BLaER1 treated with 17β-estradiol and CSF1 and Interleukin-3, amounts not matched to agents 10 nM and 100 nM (cell line): ENCODE measurements at regions not wholly inside any gene's neighbourhood (a gene's known extent, or its start where the extent isn't known, plus 50 kb on each side); places are given as distances from the start of the nearest gene placed in this dataset.
A peak's percentile ranks its signal among the peaks of the same experiment; 100 is the strongest.

Experiments
- H3K27ac ChIP-seq, 11 experiments: shearing (Covaris generic); formaldehyde crosslinking; 2 replicates each; pipeline ENCODE4 v1.8.1; 2022
- H3K27me3 ChIP-seq, 11 experiments: shearing (Covaris generic); formaldehyde crosslinking; 2 replicates each; pipeline ENCODE4 v1.8.1; 2022
- H3K36me3 ChIP-seq, 11 experiments: shearing (Covaris generic); formaldehyde crosslinking; 2 replicates each; pipeline ENCODE4 v1.8.1; 2022
- H3K4me1 ChIP-seq, 10 experiments: shearing (Covaris generic); formaldehyde crosslinking; 2 replicates each; pipeline ENCODE4 v1.8.1; 2022
- H3K4me2 ChIP-seq, 11 experiments: shearing (Covaris generic); formaldehyde crosslinking; 2 replicates each; pipeline ENCODE4 v1.8.1; 2022
- H3K4me3 ChIP-seq, 10 experiments: shearing (Covaris generic); formaldehyde crosslinking; 2 replicates each; pipeline ENCODE4 v1.8.1; 2022
- H3K9ac ChIP-seq, 11 experiments: shearing (Covaris generic); formaldehyde crosslinking; 2 replicates each; pipeline ENCODE4 v1.8.1; 2022
- H3K9me3 ChIP-seq, 11 experiments: shearing (Covaris generic); formaldehyde crosslinking; replicated peaks in 1 of 11; 2 replicates each; pipeline ENCODE4 v1.8.1; 2022
- H4K20me1 ChIP-seq, 11 experiments: shearing (Covaris generic); formaldehyde crosslinking; 2 replicates each; pipeline ENCODE4 v1.8.1; 2022
- Cebpa-rat ChIP-seq, 11 experiments: shearing (Covaris generic); IDR thresholded peaks; 2 replicates each; pipeline ENCODE4 v1.8.1; 2022

DNA sequence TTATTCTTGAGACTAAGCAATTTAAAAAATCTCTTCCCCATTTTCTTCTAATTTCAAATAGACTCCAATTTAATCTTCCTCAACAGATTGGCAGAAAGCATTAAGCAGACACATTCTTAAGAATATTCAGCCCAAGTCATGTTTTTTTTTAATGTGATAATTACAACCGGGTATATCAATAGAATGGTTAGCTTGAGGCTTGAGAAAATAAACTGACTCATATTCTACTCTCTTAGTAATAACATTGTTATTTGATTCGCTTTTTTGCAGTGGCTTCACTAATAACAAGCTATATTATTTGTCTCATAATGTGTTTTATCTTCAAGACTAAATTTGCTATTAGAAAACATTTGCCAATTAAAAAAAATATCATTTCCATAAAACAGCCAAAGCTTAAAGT, 488.6 kb upstream of the RGS18 start:
- Histone ChIP-seq H3K36me3 (no peaks in the 10 kb centered on the region), H3K27me3 (no peaks in the 10 kb centered on the region), H3K4me2 (no peak overlapping the region), H3K27ac (no peak overlapping the region), H3K9ac (no peak overlapping the region), H3K9me3 (no peaks in the 10 kb centered on the region), H3K4me1 (no peaks in the 10 kb centered on the region), H4K20me1 (no peaks in the 10 kb centered on the region), H3K4me3 (no peak overlapping the region)
- TF ChIP-seq Cebpa-rat (IDR thresholded peaks at IDR 0.05), result no peak

GRCh38 chr1:191671236-191671635, 487.0 kb upstream of the RGS18 start:
- H3K27ac ChIP-seq, result no peak overlapping the region
- TF ChIP-seq Cebpa-rat (IDR thresholded peaks at IDR 0.05), result no peak
- H3K36me3 ChIP-seq, result no peaks in the 10 kb centered on the region
- H3K9me3 ChIP-seq, result no peaks in the 10 kb centered on the region
- H3K9ac ChIP-seq, result no peak overlapping the region
- no peaks in the 10 kb centered on the region for H3K4me1 ChIP-seq
- H4K20me1 ChIP-seq, result no peaks in the 10 kb centered on the region
- H3K4me2 ChIP-seq, result no peak overlapping the region
- no peak overlapping the region for H3K4me3 ChIP-seq
- no peaks in the 10 kb centered on the region for H3K27me3 ChIP-seq

DNA sequence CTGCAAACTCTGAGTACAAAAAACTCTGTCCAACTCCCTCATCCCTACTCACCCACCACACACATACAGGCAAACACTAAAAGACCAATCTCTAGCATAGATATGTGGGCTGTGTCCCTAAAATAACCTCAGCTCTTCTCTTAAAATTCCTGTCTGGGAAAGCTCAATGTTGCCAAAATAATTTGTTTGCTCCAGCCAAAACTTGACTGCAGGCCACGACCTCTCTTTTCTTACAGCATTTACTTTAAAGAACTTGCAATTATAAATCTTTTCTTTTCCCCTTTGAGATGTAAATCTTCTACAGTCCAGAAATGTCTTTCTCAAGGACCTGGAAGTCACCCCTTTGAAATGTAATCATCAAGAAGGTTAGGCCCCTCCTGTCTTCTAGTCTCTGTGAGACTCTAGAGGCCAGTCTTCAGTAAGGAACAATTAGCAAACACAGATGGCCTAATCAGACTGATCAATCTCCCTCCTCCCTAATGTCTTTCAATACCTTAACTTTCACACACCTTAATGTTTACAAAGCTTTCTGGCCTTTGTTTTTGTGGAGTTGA, 483.6 kb upstream of the RGS18 start:
- TF ChIP-seq Cebpa-rat (IDR thresholded peaks at IDR 0.05), result no peak
- no peak overlapping the region for H3K27ac ChIP-seq
- no peaks in the 10 kb centered on the region for H3K4me1 ChIP-seq
- H3K9ac ChIP-seq, result no peak overlapping the region
- no peaks in the 10 kb centered on the region for H3K9me3 ChIP-seq
- no peaks in the 10 kb centered on the region for H3K27me3 ChIP-seq
- no peak overlapping the region for H3K4me2 ChIP-seq
- H3K36me3 ChIP-seq, result no peaks in the 10 kb centered on the region
- H4K20me1 ChIP-seq, result no peaks in the 10 kb centered on the region
- H3K4me3 ChIP-seq, result no peak overlapping the region

DNA sequence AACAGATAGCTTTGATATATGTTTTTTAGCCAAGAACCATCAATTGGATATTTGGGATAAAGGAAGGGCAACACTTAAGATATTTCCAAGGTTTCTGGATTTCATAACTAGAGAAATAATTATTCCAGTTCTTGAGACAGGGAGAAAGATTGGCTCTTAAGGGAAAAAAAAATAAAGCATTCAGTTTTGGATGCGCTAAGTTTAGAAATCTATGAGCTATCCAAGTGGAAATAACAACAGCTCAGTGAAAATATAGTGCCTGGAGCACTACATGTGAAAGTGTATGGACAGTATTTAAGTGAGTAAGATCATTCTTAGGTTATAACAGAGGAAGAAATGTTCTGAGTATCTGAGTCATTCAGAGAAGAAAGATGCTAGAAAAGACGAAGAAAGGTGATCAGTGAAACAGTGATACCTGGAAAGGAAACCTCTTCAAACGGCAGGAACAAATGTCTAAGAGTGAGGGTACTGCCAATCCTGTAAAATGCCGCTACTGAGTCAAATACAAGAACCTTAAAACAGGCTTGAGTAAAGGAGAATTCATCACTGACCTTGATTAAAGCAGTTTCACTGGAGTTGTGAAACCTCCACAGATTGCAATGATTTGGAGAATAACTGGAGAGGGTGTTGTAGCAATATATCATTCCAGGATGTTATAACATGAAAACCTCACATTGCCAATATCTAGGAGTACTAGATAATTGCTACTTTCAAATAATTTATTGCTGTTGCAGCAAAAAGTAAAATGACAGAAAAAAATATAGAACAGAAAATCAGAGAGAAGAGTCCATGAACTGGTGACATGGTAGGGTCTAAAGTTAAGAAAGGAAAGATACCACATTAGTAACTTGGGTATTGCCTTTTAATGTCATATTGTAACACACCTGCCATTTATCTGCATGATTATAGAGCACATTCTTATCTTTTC, 482.1 kb upstream of the RGS18 start:
- no peak overlapping the region for H3K27ac ChIP-seq
- TF ChIP-seq Cebpa-rat (IDR thresholded peaks at IDR 0.05), result no peak
- no peaks in the 10 kb centered on the region for H3K4me1 ChIP-seq
- no peaks in the 10 kb centered on the region for H4K20me1 ChIP-seq
- H3K36me3 ChIP-seq, result no peaks in the 10 kb centered on the region
- H3K9ac ChIP-seq, result no peak overlapping the region
- H3K4me2 ChIP-seq, result no peak overlapping the region
- H3K27me3 ChIP-seq, result no peaks in the 10 kb centered on the region
- H3K4me3 ChIP-seq, result no peak overlapping the region
- H3K9me3 ChIP-seq, result no peaks in the 10 kb centered on the region

GRCh38 chr1:191685669-191686068, 472.6 kb upstream of the RGS18 start:
- H3K4me3 ChIP-seq, result no peak overlapping the region
- H3K4me1 ChIP-seq, result no peaks in the 10 kb centered on the region
- H3K27me3 ChIP-seq, result no peaks in the 10 kb centered on the region
- TF ChIP-seq Cebpa-rat (IDR thresholded peaks at IDR 0.05), result no peak
- no peak overlapping the region for H3K27ac ChIP-seq
- no peak overlapping the region for H3K4me2 ChIP-seq
- no peaks in the 10 kb centered on the region for H4K20me1 ChIP-seq
- H3K36me3 ChIP-seq, result no peaks in the 10 kb centered on the region
- no peaks in the 10 kb centered on the region for H3K9me3 ChIP-seq
- H3K9ac ChIP-seq, result no peak overlapping the region

GRCh38 chr1:191687721-191688120, 470.5 kb upstream of the RGS18 start:
- peaks cover 0 to 8% (median 0%) of the 10 kb centered on the region in 11 experiments; a peak in 2 of 22 replicates for H3K9me3 ChIP-seq
- H4K20me1 ChIP-seq, result no peaks in the 10 kb centered on the region
- H3K36me3 ChIP-seq, result no peaks in the 10 kb centered on the region
- H3K27ac ChIP-seq, result no peak overlapping the region
- no peak overlapping the region for H3K4me2 ChIP-seq
- no peaks in the 10 kb centered on the region for H3K4me1 ChIP-seq
- no peak overlapping the region for H3K4me3 ChIP-seq
- H3K9ac ChIP-seq, result no peak overlapping the region
- TF ChIP-seq Cebpa-rat (IDR thresholded peaks at IDR 0.05), result no peak
- H3K27me3 ChIP-seq, result no peaks in the 10 kb centered on the region

DNA sequence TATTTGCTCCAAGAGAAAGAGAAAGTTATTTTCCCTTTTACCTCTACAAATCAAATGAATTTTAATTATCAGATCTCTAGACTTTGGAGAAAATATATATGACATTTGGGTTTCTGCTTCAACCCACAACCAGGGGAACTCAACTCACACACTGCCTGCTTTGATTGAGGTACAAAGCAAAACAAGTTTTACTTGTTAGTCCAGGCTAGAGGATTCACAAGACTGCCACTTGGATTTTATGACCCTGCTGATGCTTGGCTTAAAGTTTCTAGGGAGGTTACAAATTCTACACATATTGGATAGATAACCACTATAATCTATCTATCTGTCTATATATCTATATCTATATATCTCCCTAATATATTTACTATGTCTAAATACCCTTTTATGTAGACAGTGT, 467.3 kb upstream of the RGS18 start:
- H3K4me1 ChIP-seq, result peaks cover 5 to 11% (median 7%) of the 10 kb centered on the region in 10 experiments
- no peak for TF ChIP-seq Cebpa-rat (IDR thresholded peaks at IDR 0.05)
- no peaks in the 10 kb centered on the region for H4K20me1 ChIP-seq
- H3K9me3 ChIP-seq, result peaks cover 8 to 25% (median 15%) of the 10 kb centered on the region in 11 experiments; a peak in 16 of 22 replicates
- H3K36me3 ChIP-seq, result no peaks in the 10 kb centered on the region
- H3K4me3 ChIP-seq, result no peak overlapping the region
- no peak overlapping the region for H3K4me2 ChIP-seq
- H3K27me3 ChIP-seq, result no peaks in the 10 kb centered on the region
- no peak overlapping the region for H3K9ac ChIP-seq
- no peak overlapping the region for H3K27ac ChIP-seq

DNA sequence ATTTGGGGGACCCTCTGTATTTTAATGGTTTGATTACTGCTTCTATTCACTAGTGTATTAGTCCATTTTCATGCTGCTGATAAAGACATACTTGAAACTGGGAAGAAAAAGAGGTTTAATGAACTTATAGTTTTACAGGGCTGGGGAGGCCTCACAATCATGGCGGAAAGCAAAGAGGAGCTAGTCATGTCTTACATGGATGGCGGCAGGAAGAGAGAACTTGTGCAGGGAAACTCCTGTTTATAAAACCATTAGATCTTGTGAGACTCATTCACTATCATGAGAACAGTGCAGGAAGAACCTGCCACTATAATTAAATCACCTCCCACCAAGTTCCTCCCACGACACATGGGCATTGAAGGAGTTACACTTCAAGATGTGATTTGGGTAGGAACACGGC, 464.5 kb upstream of the RGS18 start:
- H3K27me3 ChIP-seq, result no peaks in the 10 kb centered on the region
- no peaks in the 10 kb centered on the region for H4K20me1 ChIP-seq
- no peak overlapping the region for H3K9ac ChIP-seq
- H3K4me3 ChIP-seq, result no peak overlapping the region
- no peak overlapping the region for H3K27ac ChIP-seq
- H3K4me2 ChIP-seq, result no peak overlapping the region
- TF ChIP-seq Cebpa-rat (IDR thresholded peaks at IDR 0.05), result no peak
- peaks cover 12 to 18% (median 15%) of the 10 kb centered on the region in 10 experiments for H3K4me1 ChIP-seq
- peaks cover 8 to 25% (median 15%) of the 10 kb centered on the region in 11 experiments; a peak in 16 of 22 replicates for H3K9me3 ChIP-seq
- H3K36me3 ChIP-seq, result no peaks in the 10 kb centered on the region

GRCh38 chr1:191695865-191696264, 462.4 kb upstream of the RGS18 start:
- H3K36me3 ChIP-seq, result no peaks in the 10 kb centered on the region
- no peak overlapping the region for H3K4me3 ChIP-seq
- no peak overlapping the region for H3K9ac ChIP-seq
- TF ChIP-seq Cebpa-rat (IDR thresholded peaks at IDR 0.05), result peak in 1 of 11 experiments; percentile 14; a peak in 1 of 22 replicates
- H3K27me3 ChIP-seq, result no peaks in the 10 kb centered on the region
- peaks cover 12 to 18% (median 15%) of the 10 kb centered on the region in 10 experiments for H3K4me1 ChIP-seq
- H3K4me2 ChIP-seq, result peak overlapping the region; percentile 25 to 70 (median 60)
- peak overlapping the region in 2 of 11 experiments; percentile 26 to 45; a peak in 5 of 22 replicates for H3K27ac ChIP-seq
- H3K9me3 ChIP-seq, result peaks cover 8 to 25% (median 15%) of the 10 kb centered on the region in 11 experiments; a peak in 16 of 22 replicates
- H4K20me1 ChIP-seq, result no peaks in the 10 kb centered on the region
